GM20431 (cell line): ENCODE measurements at regions not wholly inside any gene's neighbourhood (a gene's known extent, or its start where the extent isn't known, plus 50 kb on each side); places are given as distances from the start of the nearest gene placed in this dataset.
"Not testable (repeated sequence)": the region's sequence is repeated elsewhere in the genome, so short reads cannot be mapped to it uniquely, and the experiment has no call there.

ENCODE experiments used
- in situ Hi-C: fragments of 300-500 bp; cut with MseI, MboI; formaldehyde crosslinking; loops from one replicate; pipeline ENCODE4 v1.15.0; 2020; ENCODE audit warnings: low sequenced_read_pairs; ENCODE audit not compliant: unreplicated experiment

DNA sequence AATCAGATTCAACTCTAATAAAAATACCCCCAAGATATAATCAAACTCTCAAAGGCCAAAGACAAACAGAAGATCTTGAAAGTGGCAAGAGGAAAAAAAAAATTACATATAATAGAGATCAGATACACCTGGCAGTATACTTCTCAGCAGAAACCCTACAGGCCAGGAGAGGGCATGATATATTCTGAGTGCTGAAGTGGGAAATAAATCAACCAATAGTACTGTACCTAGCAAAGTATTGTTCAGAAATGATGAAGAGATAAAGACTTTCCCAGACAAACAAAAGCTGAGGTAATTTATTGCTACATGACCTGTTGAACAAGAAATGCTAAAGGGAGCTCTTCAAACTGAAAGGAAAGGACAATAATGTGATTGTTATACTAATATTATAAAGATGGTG lies 291.9 kb downstream of the SH2D4B start:
- in situ Hi-C loops = no loop called here

- in situ Hi-C loops = not testable (repeated sequence)
Observed at GRCh38 chr10:80832693-80833092, 295.0 kb downstream of the SH2D4B start.

- in situ Hi-C loops = no loop called here
Observed at GRCh38 chr10:80855348-80855971, 317.8 kb downstream of the SH2D4B start.

DNA sequence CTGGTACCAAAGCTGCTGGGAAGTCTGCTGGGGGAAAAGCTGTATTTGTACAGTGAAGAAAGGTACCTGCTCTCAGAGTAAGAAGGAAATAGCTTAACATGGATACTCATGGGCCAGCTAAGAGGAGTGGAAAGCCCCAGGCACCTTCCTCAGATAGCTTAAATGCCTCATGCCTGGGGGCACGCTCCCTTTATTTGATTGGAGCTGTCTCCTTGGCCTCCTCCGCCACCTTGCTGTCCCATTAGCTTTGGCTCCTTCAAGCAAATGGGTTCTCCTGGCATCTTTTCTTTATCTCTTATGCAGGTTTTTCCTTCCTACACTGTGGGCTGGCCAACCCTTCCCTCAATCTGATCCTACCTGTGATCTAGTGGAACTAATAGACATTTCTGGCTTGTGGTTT lies 318.5 kb downstream of the SH2D4B start:
- in situ Hi-C loops = no loop called here

DNA sequence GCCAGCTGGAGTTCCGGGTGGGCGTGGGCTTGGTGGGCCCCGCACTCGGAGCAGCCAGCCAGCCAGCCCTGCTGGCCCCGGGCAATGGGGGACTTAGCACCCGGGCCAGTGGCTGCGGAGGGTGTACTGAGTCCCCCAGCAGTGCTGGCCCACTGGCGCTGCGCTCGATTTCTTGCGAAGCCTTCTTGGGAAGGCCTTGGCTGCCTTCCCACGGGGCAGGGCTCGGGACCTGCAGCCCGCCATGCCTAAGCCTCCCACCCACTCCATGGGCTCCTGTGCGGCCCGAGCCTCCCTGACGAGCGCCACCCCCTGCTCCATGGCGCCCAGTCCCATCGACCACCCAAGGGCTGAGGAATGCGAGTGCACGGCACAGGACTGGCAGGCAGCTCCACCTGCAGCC lies 321.6 kb downstream of the SH2D4B start:
- in situ Hi-C loops = not testable (repeated sequence)

- in situ Hi-C loops = no loop called here
Observed at GRCh38 chr10:80860719-80861118, 323.0 kb downstream of the SH2D4B start.

DNA sequence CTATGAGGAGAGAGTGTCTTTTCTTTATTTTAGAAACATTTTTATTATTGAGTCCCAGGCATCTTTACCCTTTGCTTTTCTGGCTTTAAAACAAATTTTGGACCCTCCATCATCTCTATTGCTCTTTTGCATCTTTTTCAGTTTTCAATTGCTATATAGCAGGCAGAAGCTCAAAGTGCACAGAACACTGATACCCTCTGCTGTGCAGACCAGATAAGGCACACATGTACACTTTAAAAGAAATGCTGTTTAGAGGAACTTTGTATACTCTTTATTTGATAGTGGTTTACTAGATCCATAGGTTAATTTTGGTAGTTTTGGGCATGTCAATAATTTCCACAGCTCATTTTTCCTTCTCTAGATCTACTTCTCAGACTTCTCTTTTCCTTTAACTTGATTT lies 324.2 kb downstream of the SH2D4B start:
- in situ Hi-C loops = no loop called here

DNA sequence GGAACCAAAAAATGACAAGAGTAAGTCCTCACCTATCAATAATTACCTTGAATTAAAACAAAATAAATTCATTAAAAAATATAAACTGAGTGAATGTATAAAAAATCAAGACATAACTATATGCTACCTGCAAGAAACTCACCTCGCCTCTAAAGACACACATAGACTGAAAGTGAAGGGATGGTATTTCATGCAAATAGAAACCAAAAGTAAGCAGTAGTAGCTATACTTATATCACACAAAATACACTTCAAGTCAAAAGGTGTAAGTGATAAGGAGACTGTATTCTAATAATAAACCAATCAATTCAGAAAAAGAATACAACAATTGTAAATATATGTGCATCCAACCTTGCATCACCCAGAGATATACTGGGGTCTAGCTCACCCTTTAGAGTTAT lies 332.6 kb downstream of the SH2D4B start:
- in situ Hi-C loops = no loop called here

GRCh38 chr10:80871083-80871482 lies 333.4 kb downstream of the SH2D4B start:
- in situ Hi-C loops = no loop called here

- in situ Hi-C loops = no loop called here
Observed at GRCh38 chr10:80878330-80878729, 340.6 kb downstream of the SH2D4B start.

- in situ Hi-C loops = no loop called here
Observed at GRCh38 chr10:80890146-80890545, 352.4 kb downstream of the SH2D4B start.

- in situ Hi-C loops = no loop called here
Observed at GRCh38 chr10:80893256-80893655, 355.6 kb downstream of the SH2D4B start.

DNA sequence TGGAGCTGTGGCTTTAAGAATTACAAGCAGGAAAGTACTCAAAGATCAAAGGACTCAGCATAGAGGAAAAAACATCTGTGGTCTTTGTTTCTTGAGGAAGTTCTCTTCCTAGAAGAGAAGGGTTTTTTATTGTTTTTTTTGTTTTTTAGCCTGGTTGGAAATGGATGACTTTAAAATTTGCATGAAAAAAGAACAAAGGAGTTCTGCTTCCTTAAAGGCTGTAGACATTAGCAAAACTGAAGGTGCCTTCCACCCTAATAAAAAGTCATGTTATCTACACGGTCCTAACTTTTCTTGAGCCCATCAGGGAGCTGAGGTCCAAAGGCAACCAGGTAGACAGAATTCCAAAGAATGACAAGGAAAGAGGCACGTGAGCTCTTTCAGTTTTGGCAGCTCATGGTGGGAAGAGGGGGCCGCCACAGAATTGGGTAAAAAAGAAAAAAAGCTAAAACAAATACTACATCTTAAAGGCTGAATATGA lies 356.6 kb downstream of the SH2D4B start:
- in situ Hi-C loops = no loop called here

DNA sequence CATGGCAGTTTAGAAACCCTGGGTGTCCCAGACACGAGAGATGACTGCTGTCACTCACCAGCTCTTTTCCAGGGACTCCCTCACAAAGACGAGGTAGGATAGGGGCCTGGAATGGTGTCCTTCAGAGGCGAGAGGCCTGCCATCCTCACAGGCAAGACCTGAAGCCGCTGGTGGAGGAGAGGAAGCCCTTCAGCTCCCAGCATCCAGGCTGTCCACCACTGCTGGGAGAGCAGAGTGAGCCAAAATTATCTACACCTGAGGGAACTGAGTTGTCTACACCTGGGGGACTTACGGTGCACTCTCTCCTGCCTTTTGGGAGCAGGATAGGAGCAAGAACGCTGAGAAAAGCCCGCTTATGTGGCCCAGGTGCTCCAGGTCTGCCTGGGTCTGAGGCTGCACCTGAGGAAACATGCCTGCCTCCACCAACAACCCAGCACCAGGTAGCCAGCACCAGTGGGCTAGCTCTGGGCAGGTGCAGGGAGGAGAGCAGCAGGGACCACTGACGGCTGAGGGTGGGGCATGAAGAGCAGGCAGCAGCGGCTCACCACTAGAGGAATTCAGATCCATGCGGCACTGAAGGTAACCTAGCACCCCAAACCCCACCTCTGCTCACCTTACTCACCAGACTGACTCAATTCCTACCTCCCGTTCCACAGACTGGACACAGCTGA lies 357.2 kb downstream of the SH2D4B start:
- in situ Hi-C loops = no loop called here

- in situ Hi-C loops = no loop called here
Observed at GRCh38 chr10:80896076-80896475, 358.4 kb downstream of the SH2D4B start.

GRCh38 chr10:80896959-80897358 lies 359.3 kb downstream of the SH2D4B start:
- in situ Hi-C loops = no loop called here

- in situ Hi-C loops = no loop called here
Observed at GRCh38 chr10:80900661-80901060, 363.0 kb downstream of the SH2D4B start.

- in situ Hi-C loops = no loop called here
Observed at GRCh38 chr10:80908611-80909010, 370.9 kb downstream of the SH2D4B start.

GRCh38 chr10:80909254-80909653 lies 371.6 kb downstream of the SH2D4B start:
- in situ Hi-C loops = no loop called here

GRCh38 chr10:80917636-80918035 lies 379.9 kb downstream of the SH2D4B start:
- in situ Hi-C loops = no loop called here

- in situ Hi-C loops = no loop called here
Observed at GRCh38 chr10:80921032-80921431, 383.3 kb downstream of the SH2D4B start.
